NCI-H2196 treated with DMSO at 0.1 percent for 48 hours (cell line): ENCODE measurements at regions not wholly inside any gene's neighbourhood (a gene's known extent, or its start where the extent isn't known, plus 50 kb on each side); places are given as distances from the start of the nearest gene placed in this dataset.
A peak's percentile ranks its signal among the peaks of the same experiment; 100 is the strongest.

Experiments
- DNase-seq: peaks from one replicate; lab custom pipeline; 2025; ENCODE audit not compliant: unreplicated experiment; lab: John Stamatoyannopoulos, UW

- DNase-seq, result no peak
Observed at GRCh38 chrX:20481632-20482031, 214.9 kb upstream of the RPS6KA3 start.

GRCh38 chrX:20479896-20480295 lies 213.2 kb upstream of the RPS6KA3 start:
- DNase-seq, result no peak

GRCh38 chrX:20479048-20479447 lies 212.3 kb upstream of the RPS6KA3 start:
- no peak for DNase-seq

- DNase-seq, result peak; percentile 67
Observed at GRCh38 chrX:20477836-20478524, 211.3 kb upstream of the RPS6KA3 start.

- no peak for DNase-seq
Observed at GRCh38 chrX:20477219-20477618, 210.5 kb upstream of the RPS6KA3 start.

GRCh38 chrX:20472620-20473258 lies 206.0 kb upstream of the RPS6KA3 start:
- DNase-seq, result no peak

- DNase-seq, result no peak
Observed at GRCh38 chrX:20472148-20472547, 205.4 kb upstream of the RPS6KA3 start.

- DNase-seq, result no peak
Observed at GRCh38 chrX:20471483-20471882, 204.8 kb upstream of the RPS6KA3 start.

GRCh38 chrX:20463296-20464075 lies 196.8 kb upstream of the RPS6KA3 start:
- DNase-seq, result no peak

GRCh38 chrX:20461576-20461975 lies 194.9 kb upstream of the RPS6KA3 start:
- DNase-seq, result no peak

- no peak for DNase-seq
Observed at GRCh38 chrX:20461002-20461401, 194.3 kb upstream of the RPS6KA3 start.

- DNase-seq, result no peak
Observed at GRCh38 chrX:20459410-20460350, 193.0 kb upstream of the RPS6KA3 start.

GRCh38 chrX:20456971-20457370 lies 190.3 kb upstream of the RPS6KA3 start:
- DNase-seq, result no peak

GRCh38 chrX:20455001-20455400 lies 188.3 kb upstream of the RPS6KA3 start:
- DNase-seq, result no peak

- DNase-seq, result no peak
Observed at GRCh38 chrX:20454117-20454516, 187.4 kb upstream of the RPS6KA3 start.

- DNase-seq, result no peak
Observed at GRCh38 chrX:20452487-20452886, 185.8 kb upstream of the RPS6KA3 start.

- DNase-seq, result no peak
Observed at GRCh38 chrX:20451929-20452328, 185.2 kb upstream of the RPS6KA3 start.

- no peak for DNase-seq
Observed at GRCh38 chrX:20445109-20445508, 178.4 kb upstream of the RPS6KA3 start.

GRCh38 chrX:20442597-20442996 lies 175.9 kb upstream of the RPS6KA3 start:
- DNase-seq, result peak; percentile 13

- DNase-seq, result no peak
Observed at GRCh38 chrX:20441123-20441522, 174.4 kb upstream of the RPS6KA3 start.
